Lower leg skin (tissue), 3 donors: ENCODE measurements at regions not wholly inside any gene's neighbourhood (a gene's known extent, or its start where the extent isn't known, plus 50 kb on each side); places are given as distances from the start of the nearest gene placed in this dataset.

Experiments
- CTCF ChIP-seq, 3 donors: fragments of 450-650 bp; IDR thresholded peaks; one replicate each; pipeline ENCODE4 v1.5.1; 2016; ENCODE audit warnings: antibody characterized with exemption in 3 of 3, mild to moderate bottlenecking in 3 of 3, moderate library complexity in 2 of 3
- POLR2A ChIP-seq, 2 donors: fragments of 450-650 bp; IDR thresholded peaks; one replicate each; pipeline ENCODE4 v1.6.1; 2016 to 2017; ENCODE audit warnings: antibody characterized with exemption in 2 of 2, mild to moderate bottlenecking in 1 of 2, moderate library complexity in 1 of 2

GRCh38 chr13:97875218-97875617 lies 78.3 kb upstream of the IPO5 start:
- TF ChIP-seq CTCF (IDR thresholded peaks at IDR 0.05) (no peak), POLR2A (IDR thresholded peaks at IDR 0.05) (no peak)
